ENCODE measurements at regions not wholly inside any gene's neighbourhood (a gene's known extent, or its start where the extent isn't known, plus 50 kb on each side); places are given as distances from the start of the nearest gene placed in this dataset.

GRCh38 chr14:84288781-84289180 lies 1241.2 kb upstream of the FLRT2 start:
- H3K27ac ChIP-seq (ENCODE audit: low read depth, low read length): no peak overlapping the region
- no peak overlapping the region for H3K4me3 ChIP-seq (ENCODE audit: low read length)
- POLR2A ChIA-PET: no interaction called here
- H3K27ac Mint-ChIP-seq: no peak overlapping the region
- no peak for ATAC-seq
- CTCF ChIA-PET: no interaction called here
- no peaks in the 10 kb centered on the region for H3K4me1 Mint-ChIP-seq
- no peaks in the 10 kb centered on the region for H3K27me3 ChIP-seq (ENCODE audit: control insufficient read depth in 2 of 2, insufficient read depth in 2 of 2, low read length in 2 of 2)
- no peaks in the 10 kb centered on the region for H3K36me3 ChIP-seq (ENCODE audit: control insufficient read depth in 2 of 3, insufficient read depth in 3 of 3, low read length in 3 of 3)
- H3K27me3 Mint-ChIP-seq: no peaks in the 10 kb centered on the region
- no peaks in the 10 kb centered on the region for H3K9me3 ChIP-seq (ENCODE audit: control insufficient read depth in 2 of 3, low read length in 3 of 3)
- H3K4me3 Mint-ChIP-seq: no peak overlapping the region
- H3K9me3 Mint-ChIP-seq: peaks cover 0 to 18% (median 5%) of the 10 kb centered on the region in 11 donors
- intact Hi-C loops (cut with micrococcal nuclease): no loop called here
- no peaks in the 10 kb centered on the region for H3K4me1 ChIP-seq (ENCODE audit: control insufficient read depth in 2 of 2, insufficient read depth in 2 of 2, low read length in 2 of 2)
- no peaks in the 10 kb centered on the region for H3K36me3 Mint-ChIP-seq
- no peak for DNase-seq

GRCh38 chr14:84298663-84299195 lies 1231.2 kb upstream of the FLRT2 start:
- Histone ChIP-seq H3K9me3 (ENCODE audit: control insufficient read depth in 2 of 3, low read length in 3 of 3) (peaks cover 0 to 9% (median 0%) of the 10 kb centered on the region in 3 experiments), H3K36me3 (ENCODE audit: control insufficient read depth in 2 of 3, insufficient read depth in 3 of 3, low read length in 3 of 3) (no peaks in the 10 kb centered on the region), H3K27ac (ENCODE audit: low read depth, low read length) (no peak overlapping the region), H3K4me1 (ENCODE audit: control insufficient read depth in 2 of 2, insufficient read depth in 2 of 2, low read length in 2 of 2) (no peaks in the 10 kb centered on the region), H3K27me3 (ENCODE audit: control insufficient read depth in 2 of 2, insufficient read depth in 2 of 2, low read length in 2 of 2) (no peaks in the 10 kb centered on the region), H3K4me3 (ENCODE audit: low read length) (no peak overlapping the region)
- Mint-ChIP-seq H3K27ac (no peak overlapping the region), H3K4me1 (no peaks in the 10 kb centered on the region), H3K9me3 (peaks cover 0 to 11% (median 5%) of the 10 kb centered on the region in 11 donors), H3K4me3 (no peak overlapping the region), H3K36me3 (no peaks in the 10 kb centered on the region), H3K27me3 (no peaks in the 10 kb centered on the region)
- ATAC-seq: no peak
- CTCF ChIA-PET: no interaction called here
- intact Hi-C loops (cut with micrococcal nuclease): no loop called here
- DNase-seq: no peak
- POLR2A ChIA-PET: no interaction called here

GRCh38 chr14:84303140-84303539 lies 1226.8 kb upstream of the FLRT2 start:
- no peaks in the 10 kb centered on the region for H3K36me3 ChIP-seq (ENCODE audit: control insufficient read depth in 2 of 3, insufficient read depth in 3 of 3, low read length in 3 of 3)
- H3K27me3 ChIP-seq (ENCODE audit: control insufficient read depth in 2 of 2, insufficient read depth in 2 of 2, low read length in 2 of 2): no peaks in the 10 kb centered on the region
- H3K9me3 ChIP-seq (ENCODE audit: control insufficient read depth in 2 of 3, low read length in 3 of 3): peaks cover 0 to 14% (median 0%) of the 10 kb centered on the region in 3 experiments
- intact Hi-C loops (cut with micrococcal nuclease): no loop called here
- POLR2A ChIA-PET: no interaction called here
- CTCF ChIA-PET: no interaction called here
- peaks cover 0 to 4% (median 0%) of the 10 kb centered on the region in 5 donors for H3K36me3 Mint-ChIP-seq
- no peak overlapping the region for H3K4me3 Mint-ChIP-seq
- no peaks in the 10 kb centered on the region for H3K4me1 ChIP-seq (ENCODE audit: control insufficient read depth in 2 of 2, insufficient read depth in 2 of 2, low read length in 2 of 2)
- H3K27ac ChIP-seq (ENCODE audit: low read depth, low read length): no peak overlapping the region
- no peak overlapping the region for H3K27ac Mint-ChIP-seq
- no peaks in the 10 kb centered on the region for H3K4me1 Mint-ChIP-seq
- no peak for DNase-seq
- no peak overlapping the region for H3K4me3 ChIP-seq (ENCODE audit: low read length)
- H3K9me3 Mint-ChIP-seq: peaks cover 0 to 29% (median 11%) of the 10 kb centered on the region in 11 donors
- H3K27me3 Mint-ChIP-seq: no peaks in the 10 kb centered on the region
- ATAC-seq: no peak

GRCh38 chr14:84312551-84312950 lies 1217.4 kb upstream of the FLRT2 start:
- Mint-ChIP-seq H3K9me3 (peaks cover 0 to 42% (median 13%) of the 10 kb centered on the region in 11 donors), H3K36me3 (no peaks in the 10 kb centered on the region), H3K27ac (no peak overlapping the region), H3K27me3 (no peaks in the 10 kb centered on the region), H3K4me1 (no peaks in the 10 kb centered on the region), H3K4me3 (no peak overlapping the region)
- ChIA-PET POLR2A (no interaction called here), CTCF (no interaction called here)
- no peak for ATAC-seq
- no peak overlapping the region for H3K4me3 ChIP-seq (ENCODE audit: low read length)
- peaks cover 0 to 8% (median 0%) of the 10 kb centered on the region in 3 experiments for H3K9me3 ChIP-seq (ENCODE audit: control insufficient read depth in 2 of 3, low read length in 3 of 3)
- intact Hi-C loops (cut with micrococcal nuclease): no loop called here
- no peaks in the 10 kb centered on the region for H3K4me1 ChIP-seq (ENCODE audit: control insufficient read depth in 2 of 2, insufficient read depth in 2 of 2, low read length in 2 of 2)
- no peak for DNase-seq
- H3K27ac ChIP-seq (ENCODE audit: low read depth, low read length): no peak overlapping the region
- no peaks in the 10 kb centered on the region for H3K27me3 ChIP-seq (ENCODE audit: control insufficient read depth in 2 of 2, insufficient read depth in 2 of 2, low read length in 2 of 2)
- no peaks in the 10 kb centered on the region for H3K36me3 ChIP-seq (ENCODE audit: control insufficient read depth in 2 of 3, insufficient read depth in 3 of 3, low read length in 3 of 3)

- Mint-ChIP-seq H3K4me3 (no peak overlapping the region), H3K36me3 (no peaks in the 10 kb centered on the region), H3K27ac (no peak overlapping the region), H3K27me3 (no peaks in the 10 kb centered on the region), H3K4me1 (no peaks in the 10 kb centered on the region), H3K9me3 (peaks cover 0 to 40% (median 11%) of the 10 kb centered on the region in 11 donors)
- ATAC-seq: no peak
- DNase-seq: no peak
- Histone ChIP-seq H3K36me3 (ENCODE audit: control insufficient read depth in 2 of 3, insufficient read depth in 3 of 3, low read length in 3 of 3) (no peaks in the 10 kb centered on the region), H3K4me3 (ENCODE audit: low read length) (no peak overlapping the region), H3K4me1 (ENCODE audit: control insufficient read depth in 2 of 2, insufficient read depth in 2 of 2, low read length in 2 of 2) (no peaks in the 10 kb centered on the region), H3K27ac (ENCODE audit: low read depth, low read length) (no peak overlapping the region), H3K9me3 (ENCODE audit: control insufficient read depth in 2 of 3, low read length in 3 of 3) (no peaks in the 10 kb centered on the region), H3K27me3 (ENCODE audit: control insufficient read depth in 2 of 2, insufficient read depth in 2 of 2, low read length in 2 of 2) (no peaks in the 10 kb centered on the region)
- POLR2A ChIA-PET: no interaction called here
- CTCF ChIA-PET: no interaction called here
- intact Hi-C loops (cut with micrococcal nuclease): no loop called here
Measured at GRCh38 chr14:84323450-84323849, 1206.5 kb upstream of the FLRT2 start.

GRCh38 chr14:84323978-84324377 lies 1206.0 kb upstream of the FLRT2 start:
- Histone ChIP-seq H3K9me3 (ENCODE audit: control insufficient read depth in 2 of 3, low read length in 3 of 3) (no peaks in the 10 kb centered on the region), H3K4me1 (ENCODE audit: control insufficient read depth in 2 of 2, insufficient read depth in 2 of 2, low read length in 2 of 2) (no peaks in the 10 kb centered on the region), H3K27ac (ENCODE audit: low read depth, low read length) (no peak overlapping the region), H3K27me3 (ENCODE audit: control insufficient read depth in 2 of 2, insufficient read depth in 2 of 2, low read length in 2 of 2) (no peaks in the 10 kb centered on the region), H3K36me3 (ENCODE audit: control insufficient read depth in 2 of 3, insufficient read depth in 3 of 3, low read length in 3 of 3) (no peaks in the 10 kb centered on the region), H3K4me3 (ENCODE audit: low read length) (no peak overlapping the region)
- DNase-seq: no peak
- intact Hi-C loops (cut with micrococcal nuclease): no loop called here
- H3K4me1 Mint-ChIP-seq: no peaks in the 10 kb centered on the region
- no peak overlapping the region for H3K4me3 Mint-ChIP-seq
- no peaks in the 10 kb centered on the region for H3K36me3 Mint-ChIP-seq
- no peak overlapping the region for H3K27ac Mint-ChIP-seq
- ChIA-PET POLR2A (no interaction called here), CTCF (no interaction called here)
- H3K9me3 Mint-ChIP-seq: peaks cover 0 to 41% (median 11%) of the 10 kb centered on the region in 11 donors
- no peaks in the 10 kb centered on the region for H3K27me3 Mint-ChIP-seq
- no peak for ATAC-seq

- H3K4me1 Mint-ChIP-seq: no peaks in the 10 kb centered on the region
- no peaks in the 10 kb centered on the region for H3K36me3 Mint-ChIP-seq
- no peak overlapping the region for H3K4me3 Mint-ChIP-seq
- POLR2A ChIA-PET: interaction anchor here (0.7 kb wide), 1 partner anchor 241 kb away, joined by 3 read pairs; no protein-coding TSS in a partner anchor
- Histone ChIP-seq H3K9me3 (ENCODE audit: control insufficient read depth in 2 of 3, low read length in 3 of 3) (no peaks in the 10 kb centered on the region), H3K27me3 (ENCODE audit: control insufficient read depth in 2 of 2, insufficient read depth in 2 of 2, low read length in 2 of 2) (no peaks in the 10 kb centered on the region), H3K4me3 (ENCODE audit: low read length) (no peak overlapping the region), H3K36me3 (ENCODE audit: control insufficient read depth in 2 of 3, insufficient read depth in 3 of 3, low read length in 3 of 3) (no peaks in the 10 kb centered on the region), H3K27ac (ENCODE audit: low read depth, low read length) (no peak overlapping the region), H3K4me1 (ENCODE audit: control insufficient read depth in 2 of 2, insufficient read depth in 2 of 2, low read length in 2 of 2) (no peaks in the 10 kb centered on the region)
- H3K9me3 Mint-ChIP-seq: peaks cover 3 to 23% (median 8%) of the 10 kb centered on the region in 11 donors
- ATAC-seq (no peak), DNase-seq (no peak)
- CTCF ChIA-PET: no interaction called here
- no peaks in the 10 kb centered on the region for H3K27me3 Mint-ChIP-seq
- intact Hi-C loops (cut with micrococcal nuclease): no loop called here
- no peak overlapping the region for H3K27ac Mint-ChIP-seq
Measured at GRCh38 chr14:84336433-84336832, 1193.5 kb upstream of the FLRT2 start.

Data from naive thymus-derived CD4-positive, alpha-beta T cell (primary cell).